ENCODE measurements at regions not wholly inside any gene's neighbourhood (a gene's known extent, or its start where the extent isn't known, plus 50 kb on each side); places are given as distances from the start of the nearest gene placed in this dataset.
"Not testable (repeated sequence)": the region's sequence is repeated elsewhere in the genome, so short reads cannot be mapped to it uniquely, and the experiment has no call there.

DNA sequence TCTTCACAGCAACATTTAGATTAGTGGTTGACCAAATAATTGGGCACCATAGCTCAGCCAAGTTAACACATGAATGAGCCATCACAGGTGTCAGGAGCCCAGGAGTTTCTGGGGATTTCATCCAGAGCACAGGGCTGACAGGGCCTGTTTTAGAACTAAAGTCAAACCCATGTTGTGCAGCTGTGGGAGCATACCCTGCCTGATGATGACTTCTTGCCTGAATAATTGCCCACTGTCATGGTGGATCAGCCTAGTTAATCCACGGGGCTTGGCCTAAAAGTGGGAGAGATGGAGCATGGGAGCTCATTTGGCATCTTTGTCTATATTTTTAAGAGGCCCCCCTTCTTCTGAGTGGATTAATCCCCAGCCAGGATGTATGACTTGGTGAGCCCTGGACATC, 105.6 kb upstream of the GDNF start:
- no peak overlapping the region for H3K27ac ChIP-seq
- H3K36me3 ChIP-seq: no peaks in the 10 kb centered on the region
- H3K4me3 ChIP-seq: no peak overlapping the region
- DNase-seq: no peak
- H3K4me1 ChIP-seq: no peaks in the 10 kb centered on the region
- no peaks in the 10 kb centered on the region for H3K27me3 ChIP-seq
- 70 to 73% methylated on average over 1 of the region's 1 CpG for WGBS, 2 donors
- TF ChIP-seq EP300 (IDR thresholded peaks at IDR 0.05) (no peak), POLR2A (IDR thresholded peaks at IDR 0.05) (no peak), POLR2AphosphoS5 (IDR thresholded peaks at IDR 0.05) (no peak)
- TF ChIP-seq, protein P1, sequence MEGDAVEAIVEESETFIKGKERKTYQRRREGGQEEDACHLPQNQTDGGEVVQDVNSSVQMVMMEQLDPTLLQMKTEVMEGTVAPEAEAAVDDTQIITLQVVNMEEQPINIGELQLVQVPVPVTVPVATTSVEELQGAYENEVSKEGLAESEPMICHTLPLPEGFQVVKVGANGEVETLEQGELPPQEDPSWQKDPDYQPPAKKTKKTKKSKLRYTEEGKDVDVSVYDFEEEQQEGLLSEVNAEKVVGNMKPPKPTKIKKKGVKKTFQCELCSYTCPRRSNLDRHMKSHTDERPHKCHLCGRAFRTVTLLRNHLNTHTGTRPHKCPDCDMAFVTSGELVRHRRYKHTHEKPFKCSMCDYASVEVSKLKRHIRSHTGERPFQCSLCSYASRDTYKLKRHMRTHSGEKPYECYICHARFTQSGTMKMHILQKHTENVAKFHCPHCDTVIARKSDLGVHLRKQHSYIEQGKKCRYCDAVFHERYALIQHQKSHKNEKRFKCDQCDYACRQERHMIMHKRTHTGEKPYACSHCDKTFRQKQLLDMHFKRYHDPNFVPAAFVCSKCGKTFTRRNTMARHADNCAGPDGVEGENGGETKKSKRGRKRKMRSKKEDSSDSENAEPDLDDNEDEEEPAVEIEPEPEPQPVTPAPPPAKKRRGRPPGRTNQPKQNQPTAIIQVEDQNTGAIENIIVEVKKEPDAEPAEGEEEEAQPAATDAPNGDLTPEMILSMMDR (IDR thresholded peaks at IDR 0.05): no peak
- ATAC-seq (ENCODE audit: low FRiP score in 2 of 2): no peak
- H3K9me3 ChIP-seq: no peaks in the 10 kb centered on the region

DNA sequence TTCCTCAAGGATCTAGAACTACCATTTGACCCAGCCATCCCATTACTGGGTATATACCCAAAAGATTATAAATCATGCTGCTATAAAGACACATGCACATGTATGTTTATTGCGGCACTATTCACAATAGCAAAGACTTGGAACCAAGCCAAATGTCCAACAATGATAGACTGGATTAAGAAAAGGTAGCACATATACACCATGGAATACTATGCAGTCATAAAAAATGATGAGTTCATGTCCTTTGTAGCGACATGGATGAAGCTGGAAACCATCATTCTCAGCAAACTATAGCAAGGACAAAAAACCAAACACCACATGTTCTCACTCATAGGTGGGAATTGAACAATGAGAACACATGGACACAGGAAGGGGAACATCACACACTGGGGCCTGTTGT, 103.3 kb upstream of the GDNF start:
- ATAC-seq (ENCODE audit: low FRiP score in 2 of 2); H3K4me3 ChIP-seq; H3K36me3 ChIP-seq; H3K4me1 ChIP-seq; H3K27me3 ChIP-seq; H3K9me3 ChIP-seq; DNase-seq; H3K27ac ChIP-seq: not testable (repeated sequence)
- 83 to 97% methylated on average over 2 of the region's 2 CpGs for whole genome bisulfite sequencing, 2 donors

DNA sequence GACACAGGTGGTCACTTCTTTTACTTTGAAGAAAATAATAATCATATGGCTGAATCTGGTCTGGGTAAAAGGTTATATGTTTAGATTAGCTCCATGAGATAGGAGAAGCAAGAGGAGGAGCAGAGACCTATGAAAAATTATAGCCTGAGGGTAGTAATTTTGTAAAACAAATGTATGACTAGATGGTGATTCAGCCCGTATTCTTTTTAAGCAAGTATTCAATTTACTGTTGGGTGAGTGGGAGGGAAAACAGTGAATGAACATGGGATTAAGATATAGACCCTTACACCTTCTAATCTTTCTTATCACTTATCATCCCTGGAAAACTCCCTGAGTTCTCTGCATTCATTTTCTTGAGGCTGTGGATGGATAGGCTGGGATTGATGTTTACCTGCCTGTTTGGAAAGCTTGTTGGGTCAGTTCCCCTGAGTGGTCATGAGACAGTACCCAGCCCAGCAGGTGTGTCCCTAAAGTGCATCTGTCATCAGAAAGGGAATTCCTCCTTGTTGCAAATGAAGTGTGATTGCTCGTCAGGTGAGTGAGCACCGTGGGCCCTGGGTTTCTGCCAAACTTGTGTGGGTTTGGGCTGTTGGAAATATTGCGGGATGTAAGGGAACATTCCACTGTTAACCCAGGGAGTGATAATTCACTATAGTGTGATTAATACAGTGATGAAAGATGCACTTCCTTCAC, 101.2 kb upstream of the GDNF start:
- H3K9me3 ChIP-seq: peaks cover 0 to 5% (median 0%) of the 10 kb centered on the region in 4 donors
- H3K4me3 ChIP-seq: no peak overlapping the region
- H3K4me1 ChIP-seq: no peaks in the 10 kb centered on the region
- no peak for DNase-seq
- no peaks in the 10 kb centered on the region for H3K27me3 ChIP-seq
- H3K27ac ChIP-seq: no peak overlapping the region
- no peak for ATAC-seq (ENCODE audit: low FRiP score in 2 of 2)
- no peaks in the 10 kb centered on the region for H3K36me3 ChIP-seq
- TF ChIP-seq POLR2A (IDR thresholded peaks at IDR 0.05) (no peak), EP300 (IDR thresholded peaks at IDR 0.05) (no peak), POLR2AphosphoS5 (IDR thresholded peaks at IDR 0.05) (no peak)
- TF ChIP-seq, protein P1 (IDR thresholded peaks at IDR 0.05): no peak
- WGBS, 2 donors: 53 to 70% methylated on average over 4 of the region's 4 CpGs

DNA sequence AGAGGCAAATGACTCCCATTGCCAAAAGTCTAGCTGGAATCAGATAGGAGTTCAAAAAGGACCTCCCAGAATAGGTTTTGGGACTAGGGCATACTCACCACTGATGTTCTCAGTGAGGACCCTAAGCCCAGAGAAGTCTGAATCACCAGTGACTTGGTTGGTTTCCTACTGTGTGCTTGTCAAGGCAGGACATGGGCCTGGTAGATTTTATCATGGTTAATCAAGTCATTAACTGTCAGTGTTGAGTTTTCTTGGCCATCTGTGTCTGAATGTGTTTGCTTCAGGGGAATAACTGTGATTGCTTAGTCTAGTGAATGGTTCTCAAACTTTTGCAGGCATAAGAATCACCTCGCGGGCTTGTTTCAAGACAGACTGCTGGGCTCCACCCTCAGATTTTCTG, 99.0 kb upstream of the GDNF start:
- no peaks in the 10 kb centered on the region for H3K36me3 ChIP-seq

DNA sequence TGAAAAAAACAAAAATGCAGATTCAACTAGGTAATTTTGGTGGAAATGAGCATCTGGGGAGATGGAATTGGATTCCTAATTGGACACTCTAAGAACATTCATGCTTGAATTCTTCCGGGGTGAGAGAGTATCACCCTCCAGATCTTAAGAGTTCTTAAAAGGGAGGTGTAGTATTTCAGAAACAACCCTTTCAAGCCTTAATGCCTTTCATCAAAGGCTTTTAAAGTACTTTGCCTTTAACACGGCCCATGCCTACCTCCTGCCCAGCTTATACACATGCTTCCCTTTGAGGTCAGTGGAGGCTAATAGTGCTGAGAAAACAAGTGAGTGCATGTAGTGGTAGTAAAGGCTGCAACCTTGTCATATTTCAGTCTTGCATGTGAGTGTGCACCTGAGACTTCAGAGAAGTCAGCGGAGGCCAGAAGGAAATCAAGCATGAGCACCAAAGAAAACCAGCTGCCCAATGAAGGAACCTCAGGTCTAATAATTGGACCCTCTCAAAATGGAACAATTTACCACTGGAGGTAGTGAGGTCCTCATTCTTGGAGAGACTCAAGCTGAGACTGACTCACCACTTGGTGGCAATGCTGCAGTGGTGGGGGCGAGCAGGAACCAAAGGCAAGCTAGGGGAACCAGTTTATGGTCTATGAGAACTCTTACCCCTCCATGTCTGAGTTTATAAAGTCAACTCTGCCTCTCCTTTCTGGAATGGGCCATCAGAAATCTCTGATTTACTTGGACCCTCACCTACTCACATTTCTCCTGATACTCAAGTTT, 98.4 kb upstream of the GDNF start:
- no peaks in the 10 kb centered on the region for H3K4me1 ChIP-seq
- DNase-seq (no peak), ATAC-seq (ENCODE audit: low FRiP score in 2 of 2) (no peak)
- no peaks in the 10 kb centered on the region for H3K36me3 ChIP-seq
- 57 to 58% methylated on average over 4 of the region's 4 CpGs for WGBS, 2 donors
- no peak overlapping the region for H3K27ac ChIP-seq
- H3K27me3 ChIP-seq: no peaks in the 10 kb centered on the region
- TF ChIP-seq, protein P1 (IDR thresholded peaks at IDR 0.05): no peak
- TF ChIP-seq POLR2AphosphoS5 (IDR thresholded peaks at IDR 0.05) (no peak), EP300 (IDR thresholded peaks at IDR 0.05) (no peak), POLR2A (IDR thresholded peaks at IDR 0.05) (no peak)
- no peak overlapping the region for H3K4me3 ChIP-seq
- peaks cover 0 to 5% (median 0%) of the 10 kb centered on the region in 4 donors for H3K9me3 ChIP-seq

More for the DNA sequence above, 99.0 kb upstream of the GDNF start:
- DNase-seq (no peak), ATAC-seq (ENCODE audit: low FRiP score in 2 of 2) (no peak)
- no peak for TF ChIP-seq EP300 (IDR thresholded peaks at IDR 0.05)
- no peak for TF ChIP-seq POLR2AphosphoS5 (IDR thresholded peaks at IDR 0.05)
- TF ChIP-seq POLR2A (IDR thresholded peaks at IDR 0.05): no peak
- TF ChIP-seq, protein P1 (IDR thresholded peaks at IDR 0.05): no peak
- Histone ChIP-seq H3K9me3 (peaks cover 0 to 5% (median 0%) of the 10 kb centered on the region in 4 donors), H3K27ac (no peak overlapping the region), H3K4me3 (no peak overlapping the region), H3K4me1 (no peaks in the 10 kb centered on the region), H3K27me3 (no peaks in the 10 kb centered on the region)
- 92 to 100% methylated on average over 2 of the region's 2 CpGs for WGBS, 2 donors
